Limb (tissue), 2 donors: ENCODE measurements at regions not wholly inside any gene's neighbourhood (a gene's known extent, or its start where the extent isn't known, plus 50 kb on each side); places are given as distances from the start of the nearest gene placed in this dataset.
"Not testable (repeated sequence)": the region's sequence is repeated elsewhere in the genome, so short reads cannot be mapped to it uniquely, and the experiment has no call there.

Source experiments
- DNase-seq, 2 donors: peaks; one replicate each; pipeline ENCODE4 v3.0.0-alpha.2; 2016; ENCODE audit errors: extremely low spot score in 2 of 2

GRCh38 chr12:68478516-68479260, 132.0 kb upstream of the RAP1B start:
- no peak for DNase-seq

DNA sequence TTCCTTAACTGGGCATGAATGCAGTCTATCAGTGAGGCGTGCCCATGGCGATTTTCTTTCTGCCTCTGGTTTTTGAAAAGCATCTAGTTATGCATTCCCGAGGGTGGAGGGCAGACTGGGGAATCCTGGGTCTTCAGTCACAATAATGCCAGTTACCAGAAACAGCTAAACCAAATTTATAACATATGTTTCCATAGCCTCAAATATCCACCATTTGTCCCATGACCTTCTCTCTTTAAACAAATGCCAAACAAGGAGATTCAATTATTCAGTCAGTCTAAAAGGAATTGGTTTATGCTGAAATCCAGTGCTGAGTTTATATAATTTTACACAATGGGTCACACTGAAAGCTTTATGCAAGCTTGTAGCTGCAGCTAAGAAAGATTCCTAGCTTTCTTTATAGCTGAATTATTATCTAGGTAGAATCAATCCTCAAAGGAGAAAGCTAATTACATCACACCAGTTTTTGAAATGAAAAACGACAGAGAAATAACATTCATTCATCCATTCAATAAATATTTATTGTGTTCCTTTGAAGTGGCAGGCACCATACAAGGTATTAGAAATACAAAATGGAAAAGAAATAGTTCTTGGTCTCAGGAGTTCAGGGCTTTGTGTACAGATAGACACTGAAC, 131.3 kb upstream of the RAP1B start:
- DNase-seq = no peak

- DNase-seq = no peak
These were observed 130.8 kb upstream of the RAP1B start for GRCh38 chr12:68479896-68480291.

DNA sequence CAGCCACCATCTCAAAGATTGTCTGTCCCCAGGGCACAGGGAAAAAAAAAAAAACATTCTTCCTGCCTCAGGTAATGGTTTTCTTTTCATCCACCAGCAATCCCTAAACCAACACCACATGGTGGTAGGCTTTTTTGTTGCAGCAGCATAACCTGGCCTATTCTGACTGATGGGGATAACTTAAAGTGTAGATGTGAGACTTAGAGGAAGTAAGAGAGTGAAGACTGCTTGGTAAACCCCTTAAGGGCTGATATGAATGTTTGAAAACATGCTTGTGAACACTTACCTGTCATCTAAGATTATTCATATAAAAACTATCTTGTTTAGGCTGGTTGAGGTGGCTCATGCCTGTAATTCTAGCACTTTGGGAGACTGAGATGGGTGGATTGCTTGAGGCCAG, 130.2 kb upstream of the RAP1B start:
- no peak for DNase-seq

GRCh38 chr12:68481181-68481941, 129.3 kb upstream of the RAP1B start:
- DNase-seq = no peak

GRCh38 chr12:68482014-68482413, 128.7 kb upstream of the RAP1B start:
- DNase-seq = no peak

DNA sequence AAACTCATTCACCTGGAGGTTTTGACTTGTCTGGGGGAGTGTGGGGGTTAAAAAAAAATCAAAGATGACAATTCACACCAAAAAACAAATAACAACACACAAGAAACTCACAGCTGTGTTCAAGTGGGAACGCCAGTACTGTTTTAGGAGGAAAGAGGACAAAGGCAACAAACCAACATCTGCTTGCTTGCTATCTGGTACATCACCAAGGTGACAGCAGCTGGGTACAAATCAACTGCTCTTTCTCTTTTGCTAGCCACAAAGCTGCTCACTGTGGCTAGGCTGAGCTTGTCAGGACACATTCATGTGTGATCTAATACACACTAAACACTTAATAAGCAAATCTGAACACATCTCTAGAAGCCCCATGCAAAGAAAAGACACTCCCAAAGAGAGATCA, 128.0 kb upstream of the RAP1B start:
- DNase-seq = no peak

- no peak for DNase-seq
These were observed 126.9 kb upstream of the RAP1B start for GRCh38 chr12:68483592-68484383.

DNA sequence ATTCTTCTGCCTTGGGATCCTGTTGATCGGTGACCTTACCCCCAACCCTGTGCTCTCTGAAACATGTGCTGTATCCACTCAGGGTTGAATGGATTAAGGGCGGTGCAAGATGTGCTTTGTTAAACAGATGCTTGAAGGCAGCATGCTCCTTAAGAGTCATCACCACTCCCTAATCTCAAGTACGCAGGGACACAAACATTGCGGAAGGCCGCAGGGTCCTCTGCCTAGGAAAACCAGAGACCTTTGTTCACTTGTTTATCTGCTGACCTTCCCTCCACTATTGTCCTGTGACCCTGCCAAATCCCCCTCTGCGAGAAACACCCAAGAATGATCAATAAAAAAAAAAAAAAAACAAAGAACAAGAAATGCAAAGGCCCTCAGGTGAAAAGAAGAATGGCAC, 126.1 kb upstream of the RAP1B start:
- not testable (repeated sequence) for DNase-seq

- not testable (repeated sequence) for DNase-seq
These were observed 124.2 kb upstream of the RAP1B start for GRCh38 chr12:68486449-68486848.

DNA sequence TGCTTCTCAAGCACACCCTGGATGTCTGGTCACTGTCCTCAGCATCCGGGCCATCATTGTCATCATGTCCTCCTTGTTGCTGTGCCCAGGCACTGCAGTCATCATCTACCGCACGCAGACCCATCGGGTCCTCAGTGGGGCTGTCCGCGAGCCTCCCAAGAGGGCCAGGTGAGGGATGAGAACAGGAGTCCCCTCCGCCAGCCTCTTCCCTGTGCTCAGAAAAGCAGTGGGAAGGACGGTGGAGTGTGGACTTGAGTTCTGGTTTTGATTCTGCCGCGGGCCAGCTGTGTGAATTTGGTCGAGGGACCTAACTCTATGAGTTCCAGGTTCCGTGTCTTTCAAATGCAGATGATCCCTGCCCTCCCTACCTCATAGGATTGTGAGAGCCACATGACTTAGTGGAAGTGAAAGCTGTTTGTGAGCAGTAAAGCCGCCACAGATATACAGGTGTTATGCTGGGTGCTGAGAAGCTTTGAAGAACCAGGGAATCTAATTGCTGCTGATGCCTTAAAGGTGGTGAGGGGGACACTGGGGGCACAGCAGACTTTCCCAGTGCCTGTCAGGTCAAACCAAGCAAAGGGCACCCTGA, 122.9 kb upstream of the RAP1B start:
- no peak for DNase-seq

DNA sequence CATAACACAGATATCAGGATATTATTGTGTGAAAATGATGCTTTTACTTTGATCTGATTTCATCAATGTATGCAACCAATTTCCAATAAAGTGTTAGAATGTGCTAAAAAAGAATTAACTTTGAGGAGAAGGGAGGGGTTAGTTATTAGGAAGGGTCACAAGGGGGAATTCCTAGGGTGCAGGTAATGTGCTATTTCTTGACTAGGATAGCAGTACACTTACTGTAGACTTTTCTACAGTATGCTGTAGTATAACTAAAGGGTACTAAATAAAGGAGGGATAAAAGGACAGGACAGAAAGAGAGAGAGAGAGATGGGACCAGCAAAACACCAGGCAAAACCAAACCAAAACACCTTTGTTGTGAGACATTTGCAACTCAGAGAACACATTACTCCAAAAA, 121.4 kb upstream of the RAP1B start:
- DNase-seq = no peak

GRCh38 chr12:68490476-68490875, 120.2 kb upstream of the RAP1B start:
- DNase-seq = no peak

- no peak for DNase-seq
These were observed 119.3 kb upstream of the RAP1B start for GRCh38 chr12:68491204-68491960.

GRCh38 chr12:68495336-68496070, 115.2 kb upstream of the RAP1B start:
- DNase-seq = peak in 1 of 2 donors; percentile 47

DNA sequence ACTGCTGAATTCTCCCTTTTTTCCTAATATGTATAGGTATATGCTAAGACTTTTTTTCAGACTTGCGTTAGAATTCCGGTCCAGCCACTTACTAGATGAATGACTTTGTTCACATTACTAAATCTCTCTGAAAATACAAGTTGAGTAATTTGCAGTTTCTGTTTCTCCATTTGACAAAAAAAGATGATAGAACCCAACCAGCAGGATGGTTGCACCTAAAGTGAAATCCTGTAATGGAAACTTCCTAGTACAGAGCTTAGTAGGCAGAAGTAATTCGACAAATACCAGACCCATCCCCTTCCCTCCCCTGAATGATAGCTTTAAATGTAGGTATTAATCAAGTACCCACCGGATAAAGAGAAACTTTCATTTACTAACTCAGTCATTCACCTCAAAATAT, 113.6 kb upstream of the RAP1B start:
- DNase-seq = no peak

GRCh38 chr12:68497702-68498101, 113.0 kb upstream of the RAP1B start:
- DNase-seq = no peak

- DNase-seq = no peak
These were observed 112.0 kb upstream of the RAP1B start for GRCh38 chr12:68498736-68499135.

DNA sequence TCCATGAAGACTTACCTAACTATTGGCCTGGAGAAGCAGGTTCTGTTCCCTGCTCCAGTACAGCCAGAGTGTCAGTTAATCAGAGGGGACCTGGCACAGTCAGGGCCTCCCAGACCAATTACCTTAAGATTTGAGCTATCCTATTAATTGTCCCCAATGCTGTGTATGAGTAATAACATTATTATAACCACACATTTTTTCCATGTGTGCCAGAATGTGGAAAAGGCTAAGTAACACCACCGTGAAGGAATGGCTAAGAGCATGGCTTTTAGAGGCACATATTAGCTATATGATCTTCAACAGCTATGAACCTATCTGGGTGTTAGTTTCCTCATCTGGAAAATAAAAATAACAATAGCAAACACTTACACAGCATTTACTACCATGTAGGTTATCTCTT, 111.1 kb upstream of the RAP1B start:
- no peak for DNase-seq

GRCh38 chr12:68501226-68501625, 109.5 kb upstream of the RAP1B start:
- no peak for DNase-seq
